ENCODE measurements at regions not wholly inside any gene's neighbourhood (a gene's known extent, or its start where the extent isn't known, plus 50 kb on each side); places are given as distances from the start of the nearest gene placed in this dataset.

DNA sequence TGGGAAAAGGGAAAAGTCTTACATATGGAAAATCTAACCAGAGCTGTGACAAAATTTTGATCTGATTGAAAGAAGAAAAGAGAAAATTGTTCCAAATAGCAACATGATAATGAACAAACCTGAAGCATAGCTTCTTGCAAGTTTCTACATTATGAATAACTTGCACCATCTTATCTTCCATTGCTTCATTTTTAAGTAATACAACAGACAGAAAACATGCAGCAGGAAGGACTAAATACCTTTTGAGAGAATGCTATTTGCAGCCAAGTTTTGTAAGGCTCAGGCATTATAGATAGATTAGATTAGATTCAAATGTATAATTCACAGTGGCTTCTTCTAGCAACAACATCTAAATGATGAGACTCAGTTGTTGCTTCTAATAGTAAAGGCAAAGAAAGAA, 441.4 kb downstream of the AEBP2 start:
- no peaks in the 10 kb centered on the region for H3K79me2 ChIP-seq (ENCODE audit: control insufficient read depth, insufficient read depth, low read length)

DNA sequence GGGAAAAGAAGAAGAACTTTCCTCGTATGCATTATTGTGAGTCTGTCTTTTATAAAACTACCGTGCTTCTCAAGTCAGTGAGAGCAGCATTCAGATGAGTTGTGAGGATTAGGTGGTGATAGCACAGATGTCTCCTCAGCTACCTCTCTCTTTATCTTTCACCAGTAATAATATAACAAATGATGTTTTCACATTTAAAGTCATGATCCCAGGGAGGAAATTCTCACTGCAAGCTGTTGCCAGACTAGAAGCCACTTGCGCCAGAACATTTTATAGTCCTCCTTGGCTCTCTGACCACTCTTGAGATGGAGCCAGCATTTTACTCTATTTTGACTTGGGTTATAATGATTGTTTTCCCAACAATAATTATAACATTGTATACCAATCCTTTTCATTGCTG, 443.1 kb downstream of the AEBP2 start:
- no peaks in the 10 kb centered on the region for H3K27me3 ChIP-seq (ENCODE audit: control insufficient read depth, insufficient read depth, low read length)
- no peak overlapping the region for H3K4me3 ChIP-seq (replicated peaks in 1 of 4; ENCODE audit: control extremely low read depth in 1 of 4, insufficient read depth in 1 of 4, low read depth in 3 of 4, low read length in 4 of 4)
- no peaks in the 10 kb centered on the region for H3K4me1 ChIP-seq (ENCODE audit: control insufficient read depth, extremely low read depth, insufficient read depth, low read length)
- no peaks in the 10 kb centered on the region for H3K9me3 ChIP-seq (ENCODE audit: control insufficient read depth, insufficient read depth, low read depth, low read length)
- no peak overlapping the region for H3K27ac ChIP-seq (ENCODE audit: insufficient read depth, low read length)
- H3K4me2 ChIP-seq (ENCODE audit: extremely low read depth, insufficient read depth, low read length), result no peak overlapping the region
- no peak overlapping the region for H3K9ac ChIP-seq (ENCODE audit: insufficient read depth, low read length)
- no peaks in the 10 kb centered on the region for H3K79me2 ChIP-seq (ENCODE audit: control insufficient read depth, insufficient read depth, low read length)
- H2AFZ ChIP-seq (ENCODE audit: low read length), result no peak overlapping the region
- no peaks in the 10 kb centered on the region for H4K20me1 ChIP-seq (ENCODE audit: control insufficient read depth, extremely low read depth, insufficient read depth, low read length)
- H3K36me3 ChIP-seq (ENCODE audit: control insufficient read depth, insufficient read depth, low read length), result no peaks in the 10 kb centered on the region
- no peak for DNase-seq (ENCODE audit: low read depth in 2 of 2)
- TF ChIP-seq EZH2 (IDR thresholded peaks at IDR 0.05; ENCODE audit: low read length, missing control alignments), result no peak
- TF ChIP-seq, protein P1, sequence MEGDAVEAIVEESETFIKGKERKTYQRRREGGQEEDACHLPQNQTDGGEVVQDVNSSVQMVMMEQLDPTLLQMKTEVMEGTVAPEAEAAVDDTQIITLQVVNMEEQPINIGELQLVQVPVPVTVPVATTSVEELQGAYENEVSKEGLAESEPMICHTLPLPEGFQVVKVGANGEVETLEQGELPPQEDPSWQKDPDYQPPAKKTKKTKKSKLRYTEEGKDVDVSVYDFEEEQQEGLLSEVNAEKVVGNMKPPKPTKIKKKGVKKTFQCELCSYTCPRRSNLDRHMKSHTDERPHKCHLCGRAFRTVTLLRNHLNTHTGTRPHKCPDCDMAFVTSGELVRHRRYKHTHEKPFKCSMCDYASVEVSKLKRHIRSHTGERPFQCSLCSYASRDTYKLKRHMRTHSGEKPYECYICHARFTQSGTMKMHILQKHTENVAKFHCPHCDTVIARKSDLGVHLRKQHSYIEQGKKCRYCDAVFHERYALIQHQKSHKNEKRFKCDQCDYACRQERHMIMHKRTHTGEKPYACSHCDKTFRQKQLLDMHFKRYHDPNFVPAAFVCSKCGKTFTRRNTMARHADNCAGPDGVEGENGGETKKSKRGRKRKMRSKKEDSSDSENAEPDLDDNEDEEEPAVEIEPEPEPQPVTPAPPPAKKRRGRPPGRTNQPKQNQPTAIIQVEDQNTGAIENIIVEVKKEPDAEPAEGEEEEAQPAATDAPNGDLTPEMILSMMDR (conservative IDR thresholded peaks at IDR 0.05 in 1 of 2, IDR thresholded peaks at IDR 0.05 in 1 of 2; ENCODE audit: low read depth in 1 of 2, low read length in 2 of 2), result no peak

More for the DNA sequence above, 441.4 kb downstream of the AEBP2 start:
- H2AFZ ChIP-seq (ENCODE audit: low read length), result no peak overlapping the region
- no peak overlapping the region for H3K4me3 ChIP-seq (replicated peaks in 1 of 4; ENCODE audit: control extremely low read depth in 1 of 4, insufficient read depth in 1 of 4, low read depth in 3 of 4, low read length in 4 of 4)
- no peaks in the 10 kb centered on the region for H3K9me3 ChIP-seq (ENCODE audit: control insufficient read depth, insufficient read depth, low read depth, low read length)
- H3K9ac ChIP-seq (ENCODE audit: insufficient read depth, low read length), result no peak overlapping the region
- H3K27ac ChIP-seq (ENCODE audit: insufficient read depth, low read length), result no peak overlapping the region
- H3K36me3 ChIP-seq (ENCODE audit: control insufficient read depth, insufficient read depth, low read length), result no peaks in the 10 kb centered on the region
- no peaks in the 10 kb centered on the region for H3K4me1 ChIP-seq (ENCODE audit: control insufficient read depth, extremely low read depth, insufficient read depth, low read length)
- TF ChIP-seq EZH2 (IDR thresholded peaks at IDR 0.05; ENCODE audit: low read length, missing control alignments), result no peak
- TF ChIP-seq, protein P1 (conservative IDR thresholded peaks at IDR 0.05 in 1 of 2, IDR thresholded peaks at IDR 0.05 in 1 of 2; ENCODE audit: low read depth in 1 of 2, low read length in 2 of 2), result no peak
- no peak overlapping the region for H3K4me2 ChIP-seq (ENCODE audit: extremely low read depth, insufficient read depth, low read length)
- DNase-seq (ENCODE audit: low read depth in 2 of 2), result no peak
- H3K27me3 ChIP-seq (ENCODE audit: control insufficient read depth, insufficient read depth, low read length), result no peaks in the 10 kb centered on the region
- H4K20me1 ChIP-seq (ENCODE audit: control insufficient read depth, extremely low read depth, insufficient read depth, low read length), result no peaks in the 10 kb centered on the region

DNA sequence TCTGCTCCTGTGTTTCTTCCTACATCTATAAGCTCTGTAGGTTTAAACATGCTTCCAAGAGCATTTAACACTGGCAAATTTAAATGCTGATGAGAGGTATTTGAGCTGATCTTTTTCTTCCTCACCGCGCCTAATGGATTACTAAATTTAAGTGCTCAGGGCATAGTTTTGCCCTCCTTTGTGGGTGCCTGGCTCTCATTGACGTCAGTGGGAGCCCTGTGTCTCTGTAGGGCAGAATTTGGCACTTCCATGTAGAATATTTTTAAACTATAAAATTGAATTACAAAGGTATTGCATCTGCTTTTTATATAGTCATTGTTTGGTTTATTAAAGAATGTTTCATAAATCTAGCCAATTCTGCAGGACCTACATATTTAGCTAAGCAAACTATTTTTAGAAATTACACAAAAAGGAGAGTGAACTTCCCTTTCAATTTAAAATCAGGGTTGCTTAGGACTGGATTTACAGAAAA, 444.8 kb downstream of the AEBP2 start:
- H4K20me1 ChIP-seq (ENCODE audit: control insufficient read depth, extremely low read depth, insufficient read depth, low read length), result no peaks in the 10 kb centered on the region
- no peaks in the 10 kb centered on the region for H3K79me2 ChIP-seq (ENCODE audit: control insufficient read depth, insufficient read depth, low read length)
- no peaks in the 10 kb centered on the region for H3K36me3 ChIP-seq (ENCODE audit: control insufficient read depth, insufficient read depth, low read length)
- no peak overlapping the region for H3K4me2 ChIP-seq (ENCODE audit: extremely low read depth, insufficient read depth, low read length)
- DNase-seq (ENCODE audit: low read depth in 2 of 2), result peak in 1 of 2 donors; percentile 8
- TF ChIP-seq EZH2 (IDR thresholded peaks at IDR 0.05; ENCODE audit: low read length, missing control alignments), result no peak
- TF ChIP-seq, protein P1 (conservative IDR thresholded peaks at IDR 0.05 in 1 of 2, IDR thresholded peaks at IDR 0.05 in 1 of 2; ENCODE audit: low read depth in 1 of 2, low read length in 2 of 2), result no peak
- H3K4me1 ChIP-seq (ENCODE audit: control insufficient read depth, extremely low read depth, insufficient read depth, low read length), result no peaks in the 10 kb centered on the region
- H3K9me3 ChIP-seq (ENCODE audit: control insufficient read depth, insufficient read depth, low read depth, low read length), result no peaks in the 10 kb centered on the region
- H3K9ac ChIP-seq (ENCODE audit: insufficient read depth, low read length), result no peak overlapping the region
- H3K4me3 ChIP-seq (replicated peaks in 1 of 4; ENCODE audit: control extremely low read depth in 1 of 4, insufficient read depth in 1 of 4, low read depth in 3 of 4, low read length in 4 of 4), result no peak overlapping the region
- no peaks in the 10 kb centered on the region for H3K27me3 ChIP-seq (ENCODE audit: control insufficient read depth, insufficient read depth, low read length)
- no peak overlapping the region for H3K27ac ChIP-seq (ENCODE audit: insufficient read depth, low read length)
- no peak overlapping the region for H2AFZ ChIP-seq (ENCODE audit: low read length)

Measured in fibroblast of lung (primary cell).